ENCODE measurements at regions not wholly inside any gene's neighbourhood (a gene's known extent, or its start where the extent isn't known, plus 50 kb on each side); places are given as distances from the start of the nearest gene placed in this dataset.

- Histone ChIP-seq H3K4me1 (ENCODE audit: insufficient read depth, low read length) (no peaks in the 10 kb centered on the region), H3K18ac (ENCODE audit: insufficient read length, low read depth, low read length) (no peak overlapping the region), H3K23me2 (ENCODE audit: insufficient read length, low read depth, low read length, poor library complexity, severe bottlenecking) (no peaks in the 10 kb centered on the region), H2AK5ac (ENCODE audit: insufficient read length, low read length) (no peak overlapping the region), H3K79me2 (ENCODE audit: insufficient read depth, low read length) (no peaks in the 10 kb centered on the region), H3K4me2 (ENCODE audit: insufficient read depth, insufficient read length, low read length) (no peak overlapping the region), H3K4ac (ENCODE audit: low read depth, low read length) (no peak overlapping the region), H3K79me1 (ENCODE audit: insufficient read depth, low read depth, low read length, poor library complexity, severe bottlenecking) (no peaks in the 10 kb centered on the region), H2BK20ac (ENCODE audit: low read depth, low read length, poor library complexity, severe bottlenecking) (no peak overlapping the region), H3T11ph (ENCODE audit: low read length) (no peak overlapping the region), H3K9ac (ENCODE audit: extremely low read depth, insufficient read length, low read length) (no peak overlapping the region), H4K91ac (ENCODE audit: insufficient read length, low read depth, low read length) (no peak overlapping the region), H4K20me1 (ENCODE audit: control insufficient read depth, insufficient read depth, insufficient read length) (no peaks in the 10 kb centered on the region), H2BK12ac (ENCODE audit: insufficient read length, low read depth, low read length) (no peak overlapping the region), H3K14ac (ENCODE audit: insufficient read depth, low read length) (no peak overlapping the region), H2AFZ (ENCODE audit: low read length) (no peak overlapping the region), H2BK120ac (ENCODE audit: low read depth, low read length, poor library complexity, severe bottlenecking) (no peak overlapping the region), H3K27me3 (ENCODE audit: insufficient read depth, low read length) (no peaks in the 10 kb centered on the region), H4K5ac (ENCODE audit: insufficient read length, low read depth, low read length) (no peak overlapping the region), H2BK15ac (ENCODE audit: low read depth, low read length) (no peak overlapping the region), H3K23ac (ENCODE audit: insufficient read length, low read depth, low read length) (no peak overlapping the region), H4K8ac (replicated peaks; ENCODE audit: insufficient read length, low read depth, low read length) (no peak overlapping the region), H3K56ac (ENCODE audit: insufficient read length, low read depth, low read length) (no peak overlapping the region), H3K9me3 (ENCODE audit: control insufficient read depth, low read depth, low read length) (no peaks in the 10 kb centered on the region), H2BK5ac (ENCODE audit: insufficient read length, low read length) (no peak overlapping the region), H3K27ac (ENCODE audit: insufficient read length, low read depth, low read length) (no peak overlapping the region)
- no peaks in the 10 kb centered on the region for H3K27me3 Mint-ChIP-seq (ENCODE audit: low read depth)
- H3K36me3 Mint-ChIP-seq (ENCODE audit: insufficient read depth in 1 of 3, low read depth in 3 of 3) = peaks cover 0 to 6% (median 4%) of the 10 kb centered on the region in 3 experiments; a peak in 4 of 7 replicates
- TF ChIP-seq, protein P1, sequence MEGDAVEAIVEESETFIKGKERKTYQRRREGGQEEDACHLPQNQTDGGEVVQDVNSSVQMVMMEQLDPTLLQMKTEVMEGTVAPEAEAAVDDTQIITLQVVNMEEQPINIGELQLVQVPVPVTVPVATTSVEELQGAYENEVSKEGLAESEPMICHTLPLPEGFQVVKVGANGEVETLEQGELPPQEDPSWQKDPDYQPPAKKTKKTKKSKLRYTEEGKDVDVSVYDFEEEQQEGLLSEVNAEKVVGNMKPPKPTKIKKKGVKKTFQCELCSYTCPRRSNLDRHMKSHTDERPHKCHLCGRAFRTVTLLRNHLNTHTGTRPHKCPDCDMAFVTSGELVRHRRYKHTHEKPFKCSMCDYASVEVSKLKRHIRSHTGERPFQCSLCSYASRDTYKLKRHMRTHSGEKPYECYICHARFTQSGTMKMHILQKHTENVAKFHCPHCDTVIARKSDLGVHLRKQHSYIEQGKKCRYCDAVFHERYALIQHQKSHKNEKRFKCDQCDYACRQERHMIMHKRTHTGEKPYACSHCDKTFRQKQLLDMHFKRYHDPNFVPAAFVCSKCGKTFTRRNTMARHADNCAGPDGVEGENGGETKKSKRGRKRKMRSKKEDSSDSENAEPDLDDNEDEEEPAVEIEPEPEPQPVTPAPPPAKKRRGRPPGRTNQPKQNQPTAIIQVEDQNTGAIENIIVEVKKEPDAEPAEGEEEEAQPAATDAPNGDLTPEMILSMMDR (conservative IDR thresholded peaks at IDR 0.05) = no peak
- H3K9me3 Mint-ChIP-seq = peaks cover 5 to 6% of the 10 kb centered on the region in 2 experiments; a peak in 4 of 5 replicates
- H3K27ac Mint-ChIP-seq = peak overlapping the region in 1 of 3 experiments; percentile 24; a peak in 2 of 7 replicates
- no peak for DNase-seq
- no CpG with 5 or more reads among the region's 26 CpGs for whole genome bisulfite sequencing (ENCODE audit: extremely low coverage, insufficient read length, low lambda C conversion rate)
- no peak overlapping the region for H3K4me3 Mint-ChIP-seq
- peaks cover 2 to 4% of the 10 kb centered on the region in 2 experiments; a peak in 3 of 4 replicates for H3K4me1 Mint-ChIP-seq
These were observed 141.2 kb downstream of the CTTN start for GRCh38 chr11:70539360-70540095.
